WTC11 (cell line): ENCODE measurements at regions not wholly inside any gene's neighbourhood (a gene's known extent, or its start where the extent isn't known, plus 50 kb on each side); places are given as distances from the start of the nearest gene placed in this dataset.

Experiments
- ATAC-seq: fragments of 200-7000 bp; cut with Tn5 transposase; 2 replicates; pipeline ENCODE4 v1.10.0; 2021; ENCODE audit warnings: mild to moderate bottlenecking, moderate library complexity
- CTCF ChIA-PET: fragments of 300-600 bp; sonication (Branson Sonifier 250); formaldehyde crosslinking; loops from one replicate; lab custom pipeline; 2021; ENCODE audit warnings: antibody characterized with exemption; lab: Charles Lee
- POLR2A ChIA-PET: fragments of 350-600 bp; sonication (Branson Sonifier 250); formaldehyde crosslinking; loops from one replicate; lab custom pipeline; 2021; ENCODE audit warnings: antibody characterized with exemption; lab: Charles Lee
- DNase-seq: peaks from one replicate; pipeline ENCODE4 v3.0.0; 2021; ENCODE audit warnings: low spot score
- H3K27ac Mint-ChIP-seq: 2 replicates; pipeline ENCODE4 v1.8.0; 2021; ENCODE audit warnings: mixed read lengths
- H3K27me3 Mint-ChIP-seq: 2 replicates; pipeline ENCODE4 v1.8.0; 2021; ENCODE audit warnings: low read depth, mild to moderate bottlenecking, moderate library complexity, mixed read lengths
- H3K36me3 Mint-ChIP-seq: 2 replicates; pipeline ENCODE4 v1.8.0; 2021; ENCODE audit warnings: mixed read lengths
- H3K4me1 Mint-ChIP-seq: 2 replicates; pipeline ENCODE4 v1.8.0; 2022; ENCODE audit warnings: mixed read lengths
- H3K4me3 Mint-ChIP-seq: 2 replicates; pipeline ENCODE4 v1.8.0; 2021; ENCODE audit warnings: mild to moderate bottlenecking, moderate library complexity, mixed read lengths
- H3K9me3 Mint-ChIP-seq: 2 replicates; pipeline ENCODE4 v1.8.0; 2021; ENCODE audit warnings: mixed read lengths
- CREM ChIP-seq: sonication (generic); formaldehyde crosslinking; IDR thresholded peaks from 2 replicates; pipeline ENCODE4 v1.8.1; 2022; ENCODE audit warnings: mild to moderate bottlenecking, missing genetic modification reagents, moderate library complexity
- ELF4 ChIP-seq: sonication (generic); formaldehyde crosslinking; IDR thresholded peaks from 2 replicates; pipeline ENCODE4 v1.8.1; 2022; ENCODE audit warnings: low read depth, mild to moderate bottlenecking, moderate library complexity, missing genetic modification reagents
- ETV6 ChIP-seq: sonication (generic); formaldehyde crosslinking; IDR thresholded peaks from 2 replicates; pipeline ENCODE4 v1.8.1; 2022; ENCODE audit warnings: mild to moderate bottlenecking, missing genetic modification reagents
- FOXJ3 ChIP-seq: sonication (generic); formaldehyde crosslinking; IDR thresholded peaks from 2 replicates; pipeline ENCODE4 v1.9.0; 2021; ENCODE audit warnings: missing genetic modification reagents, mild to moderate bottlenecking, borderline replicate concordance
- FOXP1 ChIP-seq: sonication (generic); formaldehyde crosslinking; IDR thresholded peaks from 2 replicates; pipeline ENCODE4 v1.8.0; 2022; ENCODE audit warnings: missing genetic modification reagents, mild to moderate bottlenecking, moderate library complexity, borderline replicate concordance
- KAT7 ChIP-seq: sonication (generic); formaldehyde crosslinking; IDR thresholded peaks from 2 replicates; pipeline ENCODE4 v1.8.1; 2023; ENCODE audit warnings: missing genetic modification reagents, mild to moderate bottlenecking, borderline replicate concordance
- MYBL2 ChIP-seq: sonication (generic); formaldehyde crosslinking; IDR thresholded peaks from 2 replicates; pipeline ENCODE4 v1.8.1; 2023; ENCODE audit warnings: mild to moderate bottlenecking, moderate library complexity, missing genetic modification reagents
- RELA ChIP-seq: sonication (generic); formaldehyde crosslinking; IDR thresholded peaks from 2 replicates; pipeline ENCODE4 v1.8.1; 2022; ENCODE audit warnings: missing genetic modification reagents, mild to moderate bottlenecking, borderline replicate concordance
- SMAD3 ChIP-seq: sonication (generic); formaldehyde crosslinking; IDR thresholded peaks from 2 replicates; pipeline ENCODE4 v1.8.0; 2022; ENCODE audit warnings: missing genetic modification reagents, mild to moderate bottlenecking, borderline replicate concordance
- TF ChIP-seq, protein P1 (sequence below): fragments of 250-450 bp; sonication (Bioruptor Pico); IDR thresholded peaks from 2 replicates; pipeline ENCODE4 v1.9.0; 2021; ENCODE audit warnings: moderate library complexity, mild to moderate bottlenecking, inconsistent platforms, borderline replicate concordance
- TF ChIP-seq, protein P2 (sequence below): sonication (generic); formaldehyde crosslinking; IDR thresholded peaks from 2 replicates; pipeline ENCODE4 v1.8.1; 2023; ENCODE audit warnings: mild to moderate bottlenecking, moderate library complexity, missing genetic modification reagents
- TF ChIP-seq, protein P3 (sequence below): sonication (generic); formaldehyde crosslinking; IDR thresholded peaks from 2 replicates; pipeline ENCODE4 v1.8.1; 2023; ENCODE audit warnings: mild to moderate bottlenecking, missing genetic modification reagents, borderline replicate concordance
- TF ChIP-seq, protein P4 (sequence below): sonication (generic); formaldehyde crosslinking; conservative IDR thresholded peaks from 2 replicates; pipeline ENCODE4 v1.8.1; 2023; ENCODE audit warnings: mild to moderate bottlenecking, low read depth, missing genetic modification reagents, moderate library complexity
- TF ChIP-seq, protein P5 (sequence below): sonication (generic); formaldehyde crosslinking; IDR thresholded peaks from 2 replicates; pipeline ENCODE4 v1.8.1; 2023; ENCODE audit warnings: mild to moderate bottlenecking, missing genetic modification reagents

DNA sequence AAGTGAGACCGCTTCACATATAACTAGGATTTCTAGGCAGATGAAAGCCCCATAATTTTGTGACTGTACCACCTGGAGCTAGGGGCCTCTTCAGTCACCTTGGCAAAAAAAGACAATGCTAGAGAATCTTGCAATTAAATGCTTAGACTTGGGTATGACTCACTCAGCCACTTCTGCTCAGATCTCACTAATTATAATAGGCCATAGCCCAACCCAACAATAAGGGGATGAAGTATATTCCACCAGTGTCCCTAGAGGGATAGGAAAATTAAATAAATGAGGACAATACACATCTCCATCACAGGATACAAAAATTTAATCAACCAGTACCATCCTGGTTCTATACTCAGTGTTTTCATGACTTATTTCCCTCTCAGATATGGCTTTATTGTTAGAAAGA, 1079.9 kb upstream of the C9orf72 start:
- Mint-ChIP-seq H3K9me3 (0 out of 2 replicates have a peak, but pooled peaks cover 7% of the 10 kb centered on the region), H3K4me1 (peaks cover 36% of the 10 kb centered on the region), H3K36me3 (no peaks in the 10 kb centered on the region), H3K4me3 (no peak overlapping the region), H3K27me3 (no peaks in the 10 kb centered on the region), H3K27ac (no peak overlapping the region)
- DNase-seq (no peak), ATAC-seq (no peak)
- ChIA-PET POLR2A (no interaction called here), CTCF (no interaction called here)
- no peak for TF ChIP-seq FOXP1 (CRISPR knock-in tag)
- TF ChIP-seq, protein P1, sequence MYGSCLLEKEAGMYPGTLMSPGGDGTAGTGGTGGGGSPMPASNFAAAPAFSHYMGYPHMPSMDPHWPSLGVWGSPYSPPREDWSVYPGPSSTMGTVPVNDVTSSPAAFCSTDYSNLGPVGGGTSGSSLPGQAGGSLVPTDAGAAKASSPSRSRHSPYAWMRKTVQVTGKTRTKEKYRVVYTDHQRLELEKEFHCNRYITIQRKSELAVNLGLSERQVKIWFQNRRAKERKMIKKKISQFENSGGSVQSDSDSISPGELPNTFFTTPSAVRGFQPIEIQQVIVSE, result no peak
- TF ChIP-seq SMAD3 (CRISPR knock-in tag), result no peak
- TF ChIP-seq, protein P2, sequence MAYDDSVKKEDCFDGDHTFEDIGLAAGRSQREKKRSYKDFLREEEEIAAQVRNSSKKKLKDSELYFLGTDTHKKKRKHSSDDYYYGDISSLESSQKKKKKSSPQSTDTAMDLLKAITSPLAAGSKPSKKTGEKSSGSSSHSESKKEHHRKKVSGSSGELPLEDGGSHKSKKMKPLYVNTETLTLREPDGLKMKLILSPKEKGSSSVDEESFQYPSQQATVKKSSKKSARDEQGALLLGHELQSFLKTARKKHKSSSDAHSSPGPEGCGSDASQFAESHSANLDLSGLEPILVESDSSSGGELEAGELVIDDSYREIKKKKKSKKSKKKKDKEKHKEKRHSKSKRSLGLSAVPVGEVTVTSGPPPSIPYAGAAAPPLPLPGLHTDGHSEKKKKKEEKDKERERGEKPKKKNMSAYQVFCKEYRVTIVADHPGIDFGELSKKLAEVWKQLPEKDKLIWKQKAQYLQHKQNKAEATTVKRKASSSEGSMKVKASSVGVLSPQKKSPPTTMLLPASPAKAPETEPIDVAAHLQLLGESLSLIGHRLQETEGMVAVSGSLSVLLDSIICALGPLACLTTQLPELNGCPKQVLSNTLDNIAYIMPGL, result no peak
- TF ChIP-seq CREM (CRISPR knock-in tag), result no peak

DNA sequence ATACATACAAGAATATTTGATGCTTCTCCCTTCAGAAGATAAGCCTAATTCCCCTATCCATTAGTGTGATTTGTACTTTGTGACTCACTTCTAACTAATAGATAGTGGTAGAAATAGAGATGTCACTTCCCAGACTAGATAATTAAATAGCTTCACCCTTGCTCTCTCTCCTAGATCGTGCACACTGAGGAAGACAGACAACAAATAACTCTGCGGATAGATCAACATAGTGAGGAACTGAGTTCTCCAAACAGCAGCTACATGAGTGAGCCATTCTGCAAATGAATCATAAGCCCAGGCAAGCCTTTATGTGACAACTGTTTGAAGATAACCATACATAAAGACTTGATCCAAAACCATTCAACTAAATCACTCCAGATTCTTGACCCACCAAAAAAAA, 1083.4 kb upstream of the C9orf72 start:
- H3K4me1 Mint-ChIP-seq, result peaks cover 8% of the 10 kb centered on the region
- no peak for DNase-seq

DNA sequence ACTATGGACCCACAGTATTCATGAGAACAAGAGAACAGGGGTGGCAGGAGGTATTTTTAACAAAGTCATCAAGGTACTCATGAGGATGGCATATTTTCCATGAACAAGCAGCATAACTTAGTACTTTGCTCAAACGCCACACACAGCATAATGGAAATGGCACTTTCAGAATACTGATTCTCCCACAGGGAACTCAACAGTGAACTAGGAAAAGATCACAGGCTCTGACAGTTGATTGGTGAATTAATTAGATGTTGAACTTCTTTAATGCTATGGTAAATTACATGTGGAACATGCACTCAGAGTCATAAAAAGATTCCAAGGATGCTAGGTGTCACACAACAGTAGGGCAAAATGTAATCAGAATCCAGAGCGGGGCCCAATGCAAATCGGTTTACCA, 1088.6 kb upstream of the C9orf72 start:
- POLR2A ChIA-PET, result interaction anchor here (1.1 kb wide), 1 partner anchor 26 kb away, joined by 4 read pairs; no protein-coding TSS in a partner anchor
- no peaks in the 10 kb centered on the region for H3K27me3 Mint-ChIP-seq
- TF ChIP-seq FOXJ3 (no peak), RELA (no peak), MYBL2 (CRISPR knock-in tag) (no peak), ETV6 (CRISPR knock-in tag) (no peak), ELF4 (no peak)
- TF ChIP-seq, protein P3, sequence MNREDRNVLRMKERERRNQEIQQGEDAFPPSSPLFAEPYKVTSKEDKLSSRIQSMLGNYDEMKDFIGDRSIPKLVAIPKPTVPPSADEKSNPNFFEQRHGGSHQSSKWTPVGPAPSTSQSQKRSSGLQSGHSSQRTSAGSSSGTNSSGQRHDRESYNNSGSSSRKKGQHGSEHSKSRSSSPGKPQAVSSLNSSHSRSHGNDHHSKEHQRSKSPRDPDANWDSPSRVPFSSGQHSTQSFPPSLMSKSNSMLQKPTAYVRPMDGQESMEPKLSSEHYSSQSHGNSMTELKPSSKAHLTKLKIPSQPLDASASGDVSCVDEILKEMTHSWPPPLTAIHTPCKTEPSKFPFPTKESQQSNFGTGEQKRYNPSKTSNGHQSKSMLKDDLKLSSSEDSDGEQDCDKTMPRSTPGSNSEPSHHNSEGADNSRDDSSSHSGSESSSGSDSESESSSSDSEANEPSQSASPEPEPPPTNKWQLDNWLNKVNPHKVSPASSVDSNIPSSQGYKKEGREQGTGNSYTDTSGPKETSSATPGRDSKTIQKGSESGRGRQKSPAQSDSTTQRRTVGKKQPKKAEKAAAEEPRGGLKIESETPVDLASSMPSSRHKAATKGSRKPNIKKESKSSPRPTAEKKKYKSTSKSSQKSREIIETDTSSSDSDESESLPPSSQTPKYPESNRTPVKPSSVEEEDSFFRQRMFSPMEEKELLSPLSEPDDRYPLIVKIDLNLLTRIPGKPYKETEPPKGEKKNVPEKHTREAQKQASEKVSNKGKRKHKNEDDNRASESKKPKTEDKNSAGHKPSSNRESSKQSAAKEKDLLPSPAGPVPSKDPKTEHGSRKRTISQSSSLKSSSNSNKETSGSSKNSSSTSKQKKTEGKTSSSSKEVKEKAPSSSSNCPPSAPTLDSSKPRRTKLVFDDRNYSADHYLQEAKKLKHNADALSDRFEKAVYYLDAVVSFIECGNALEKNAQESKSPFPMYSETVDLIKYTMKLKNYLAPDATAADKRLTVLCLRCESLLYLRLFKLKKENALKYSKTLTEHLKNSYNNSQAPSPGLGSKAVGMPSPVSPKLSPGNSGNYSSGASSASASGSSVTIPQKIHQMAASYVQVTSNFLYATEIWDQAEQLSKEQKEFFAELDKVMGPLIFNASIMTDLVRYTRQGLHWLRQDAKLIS (CRISPR knock-in tag), result no peak
- TF ChIP-seq, protein P4, sequence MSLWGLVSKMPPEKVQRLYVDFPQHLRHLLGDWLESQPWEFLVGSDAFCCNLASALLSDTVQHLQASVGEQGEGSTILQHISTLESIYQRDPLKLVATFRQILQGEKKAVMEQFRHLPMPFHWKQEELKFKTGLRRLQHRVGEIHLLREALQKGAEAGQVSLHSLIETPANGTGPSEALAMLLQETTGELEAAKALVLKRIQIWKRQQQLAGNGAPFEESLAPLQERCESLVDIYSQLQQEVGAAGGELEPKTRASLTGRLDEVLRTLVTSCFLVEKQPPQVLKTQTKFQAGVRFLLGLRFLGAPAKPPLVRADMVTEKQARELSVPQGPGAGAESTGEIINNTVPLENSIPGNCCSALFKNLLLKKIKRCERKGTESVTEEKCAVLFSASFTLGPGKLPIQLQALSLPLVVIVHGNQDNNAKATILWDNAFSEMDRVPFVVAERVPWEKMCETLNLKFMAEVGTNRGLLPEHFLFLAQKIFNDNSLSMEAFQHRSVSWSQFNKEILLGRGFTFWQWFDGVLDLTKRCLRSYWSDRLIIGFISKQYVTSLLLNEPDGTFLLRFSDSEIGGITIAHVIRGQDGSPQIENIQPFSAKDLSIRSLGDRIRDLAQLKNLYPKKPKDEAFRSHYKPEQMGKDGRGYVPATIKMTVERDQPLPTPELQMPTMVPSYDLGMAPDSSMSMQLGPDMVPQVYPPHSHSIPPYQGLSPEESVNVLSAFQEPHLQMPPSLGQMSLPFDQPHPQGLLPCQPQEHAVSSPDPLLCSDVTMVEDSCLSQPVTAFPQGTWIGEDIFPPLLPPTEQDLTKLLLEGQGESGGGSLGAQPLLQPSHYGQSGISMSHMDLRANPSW (CRISPR knock-in tag), result no peak
- TF ChIP-seq, protein P5, sequence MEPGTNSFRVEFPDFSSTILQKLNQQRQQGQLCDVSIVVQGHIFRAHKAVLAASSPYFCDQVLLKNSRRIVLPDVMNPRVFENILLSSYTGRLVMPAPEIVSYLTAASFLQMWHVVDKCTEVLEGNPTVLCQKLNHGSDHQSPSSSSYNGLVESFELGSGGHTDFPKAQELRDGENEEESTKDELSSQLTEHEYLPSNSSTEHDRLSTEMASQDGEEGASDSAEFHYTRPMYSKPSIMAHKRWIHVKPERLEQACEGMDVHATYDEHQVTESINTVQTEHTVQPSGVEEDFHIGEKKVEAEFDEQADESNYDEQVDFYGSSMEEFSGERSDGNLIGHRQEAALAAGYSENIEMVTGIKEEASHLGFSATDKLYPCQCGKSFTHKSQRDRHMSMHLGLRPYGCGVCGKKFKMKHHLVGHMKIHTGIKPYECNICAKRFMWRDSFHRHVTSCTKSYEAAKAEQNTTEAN (CRISPR knock-in tag), result no peak
- H3K4me1 Mint-ChIP-seq, result peaks cover 6% of the 10 kb centered on the region; the same call in 1 of the 2 replicates
- H3K9me3 Mint-ChIP-seq, result no peaks in the 10 kb centered on the region
- no peaks in the 10 kb centered on the region for H3K36me3 Mint-ChIP-seq
- H3K27ac Mint-ChIP-seq, result no peak overlapping the region
- ATAC-seq, result no peak
- no peak for DNase-seq
- CTCF ChIA-PET, result no interaction called here
- H3K4me3 Mint-ChIP-seq, result no peak overlapping the region

More for the DNA sequence above, 1083.4 kb upstream of the C9orf72 start:
- TF ChIP-seq KAT7, result no peak
- no peak for ATAC-seq
- H3K27ac Mint-ChIP-seq, result no peak overlapping the region
- H3K36me3 Mint-ChIP-seq, result no peaks in the 10 kb centered on the region
- ChIA-PET POLR2A (no interaction called here), CTCF (no interaction called here)
- no peaks in the 10 kb centered on the region for H3K27me3 Mint-ChIP-seq
- no peak overlapping the region for H3K4me3 Mint-ChIP-seq
- H3K9me3 Mint-ChIP-seq, result 0 out of 2 replicates have a peak, but pooled peaks cover 7% of the 10 kb centered on the region
